ENCODE measurements at regions not wholly inside any gene's neighbourhood (a gene's known extent, or its start where the extent isn't known, plus 50 kb on each side); places are given as distances from the start of the nearest gene placed in this dataset.
"Not testable (repeated sequence)": the region's sequence is repeated elsewhere in the genome, so short reads cannot be mapped to it uniquely, and the experiment has no call there.

GRCh38 chr2:91462292-91462691 lies 2770.8 kb downstream of the RPIA start:
- H3K27ac Mint-ChIP-seq; H3K9me3 ChIP-seq (replicated peaks in 1 of 2; ENCODE audit: control insufficient read depth in 1 of 2, insufficient read depth in 1 of 2, low read length in 2 of 2); intact Hi-C loops (cut with micrococcal nuclease); H3K9ac ChIP-seq (ENCODE audit: insufficient read depth, low read length, poor library complexity, severe bottlenecking); H3K79me2 ChIP-seq (ENCODE audit: insufficient read depth, low read length); H3K4me3 ChIP-seq (replicated peaks in 1 of 3; ENCODE audit: low read depth in 2 of 3, low read length in 3 of 3); DNase-seq; H3K36me3 Mint-ChIP-seq; H4K20me1 ChIP-seq (ENCODE audit: insufficient read depth, low read length); H2AFZ ChIP-seq (ENCODE audit: insufficient read depth, low read depth, low read length, poor library complexity, severe bottlenecking); H3K4me3 Mint-ChIP-seq; H3K4me1 ChIP-seq (ENCODE audit: control insufficient read depth in 1 of 2, insufficient read depth in 2 of 2, low read length in 2 of 2); H3K9me3 Mint-ChIP-seq; H3K27me3 ChIP-seq (ENCODE audit: control insufficient read depth in 2 of 2, insufficient read depth in 2 of 2, low read length in 2 of 2); H3K36me3 ChIP-seq (replicated peaks in 1 of 2; ENCODE audit: control insufficient read depth in 1 of 2, insufficient read depth in 2 of 2, low read length in 2 of 2); H3K27ac ChIP-seq (ENCODE audit: low read depth in 1 of 2, low read length in 2 of 2); H3K4me1 Mint-ChIP-seq; H3K4me2 ChIP-seq (replicated peaks; ENCODE audit: extremely low read depth, low read length, poor library complexity, severe bottlenecking): not testable (repeated sequence)
- H3K27me3 Mint-ChIP-seq (ENCODE audit: low read depth in 3 of 3): peaks cover 12 to 21% (median 16%) of the 10 kb centered on the region in 3 donors
- WGBS (ENCODE audit: insufficient coverage): 85% methylated on average over 7 of the region's 9 CpGs

- H3K36me3 Mint-ChIP-seq; H3K27ac Mint-ChIP-seq; H3K4me1 Mint-ChIP-seq; H3K9me3 ChIP-seq (replicated peaks in 1 of 2; ENCODE audit: control insufficient read depth in 1 of 2, insufficient read depth in 1 of 2, low read length in 2 of 2); H3K4me2 ChIP-seq (replicated peaks; ENCODE audit: extremely low read depth, low read length, poor library complexity, severe bottlenecking); H2AFZ ChIP-seq (ENCODE audit: insufficient read depth, low read depth, low read length, poor library complexity, severe bottlenecking); H3K36me3 ChIP-seq (replicated peaks in 1 of 2; ENCODE audit: control insufficient read depth in 1 of 2, insufficient read depth in 2 of 2, low read length in 2 of 2); H3K9me3 Mint-ChIP-seq; H3K27me3 ChIP-seq (ENCODE audit: control insufficient read depth in 2 of 2, insufficient read depth in 2 of 2, low read length in 2 of 2); H3K27ac ChIP-seq (ENCODE audit: low read depth in 1 of 2, low read length in 2 of 2); H4K20me1 ChIP-seq (ENCODE audit: insufficient read depth, low read length); H3K4me3 ChIP-seq (replicated peaks in 1 of 3; ENCODE audit: low read depth in 2 of 3, low read length in 3 of 3); H3K9ac ChIP-seq (ENCODE audit: insufficient read depth, low read length, poor library complexity, severe bottlenecking); H3K79me2 ChIP-seq (ENCODE audit: insufficient read depth, low read length); H3K4me1 ChIP-seq (ENCODE audit: control insufficient read depth in 1 of 2, insufficient read depth in 2 of 2, low read length in 2 of 2); DNase-seq; intact Hi-C loops (cut with micrococcal nuclease): not testable (repeated sequence)
- no CpG with 5 or more reads among the region's 2 CpGs for WGBS (ENCODE audit: insufficient coverage)
- Mint-ChIP-seq H3K27me3 (ENCODE audit: low read depth in 3 of 3) (peaks cover 12 to 23% (median 17%) of the 10 kb centered on the region in 3 donors), H3K4me3 (peak overlapping the region in 1 of 2 donors; percentile 47)
Measured at GRCh38 chr2:91463007-91463406, 2771.5 kb downstream of the RPIA start.

- H3K36me3 Mint-ChIP-seq; DNase-seq; H3K4me2 ChIP-seq (replicated peaks; ENCODE audit: extremely low read depth, low read length, poor library complexity, severe bottlenecking); H3K9me3 ChIP-seq (replicated peaks in 1 of 2; ENCODE audit: control insufficient read depth in 1 of 2, insufficient read depth in 1 of 2, low read length in 2 of 2); H3K9me3 Mint-ChIP-seq; H3K4me1 ChIP-seq (ENCODE audit: control insufficient read depth in 1 of 2, insufficient read depth in 2 of 2, low read length in 2 of 2); H3K27ac Mint-ChIP-seq; H3K9ac ChIP-seq (ENCODE audit: insufficient read depth, low read length, poor library complexity, severe bottlenecking); H3K79me2 ChIP-seq (ENCODE audit: insufficient read depth, low read length); intact Hi-C loops (cut with micrococcal nuclease); H4K20me1 ChIP-seq (ENCODE audit: insufficient read depth, low read length); H3K4me1 Mint-ChIP-seq; H3K4me3 ChIP-seq (replicated peaks in 1 of 3; ENCODE audit: low read depth in 2 of 3, low read length in 3 of 3); H3K36me3 ChIP-seq (replicated peaks in 1 of 2; ENCODE audit: control insufficient read depth in 1 of 2, insufficient read depth in 2 of 2, low read length in 2 of 2); H2AFZ ChIP-seq (ENCODE audit: insufficient read depth, low read depth, low read length, poor library complexity, severe bottlenecking); H3K27ac ChIP-seq (ENCODE audit: low read depth in 1 of 2, low read length in 2 of 2); H3K27me3 ChIP-seq (ENCODE audit: control insufficient read depth in 2 of 2, insufficient read depth in 2 of 2, low read length in 2 of 2): not testable (repeated sequence)
- H3K4me3 Mint-ChIP-seq: peak overlapping the region in 1 of 2 donors; percentile 51
- H3K27me3 Mint-ChIP-seq (ENCODE audit: low read depth in 3 of 3): peaks cover 12 to 32% (median 20%) of the 10 kb centered on the region in 3 donors
- WGBS (ENCODE audit: insufficient coverage): 48% methylated on average over 1 of the region's 1 CpG
Measured at GRCh38 chr2:91466780-91467363, 2775.4 kb downstream of the RPIA start.

- H3K27ac ChIP-seq (ENCODE audit: low read depth in 1 of 2, low read length in 2 of 2); H3K9ac ChIP-seq (ENCODE audit: insufficient read depth, low read length, poor library complexity, severe bottlenecking); H3K36me3 Mint-ChIP-seq; intact Hi-C loops (cut with micrococcal nuclease); H3K27ac Mint-ChIP-seq; H3K36me3 ChIP-seq (replicated peaks in 1 of 2; ENCODE audit: control insufficient read depth in 1 of 2, insufficient read depth in 2 of 2, low read length in 2 of 2); H3K4me3 ChIP-seq (replicated peaks in 1 of 3; ENCODE audit: low read depth in 2 of 3, low read length in 3 of 3); H3K9me3 ChIP-seq (replicated peaks in 1 of 2; ENCODE audit: control insufficient read depth in 1 of 2, insufficient read depth in 1 of 2, low read length in 2 of 2); H3K4me1 Mint-ChIP-seq; H3K4me2 ChIP-seq (replicated peaks; ENCODE audit: extremely low read depth, low read length, poor library complexity, severe bottlenecking); DNase-seq; H3K79me2 ChIP-seq (ENCODE audit: insufficient read depth, low read length); H2AFZ ChIP-seq (ENCODE audit: insufficient read depth, low read depth, low read length, poor library complexity, severe bottlenecking); H4K20me1 ChIP-seq (ENCODE audit: insufficient read depth, low read length): not testable (repeated sequence)
- Mint-ChIP-seq H3K9me3 (peaks cover 0 to 19% (median 11%) of the 10 kb centered on the region in 7 donors), H3K27me3 (ENCODE audit: low read depth in 3 of 3) (peaks cover 32 to 53% (median 43%) of the 10 kb centered on the region in 3 donors), H3K4me3 (peak overlapping the region; percentile 76 to 77)
- no CpG with 5 or more reads among the region's 2 CpGs for WGBS (ENCODE audit: insufficient coverage)
- peaks cover 15 to 16% of the 10 kb centered on the region in 2 donors for H3K4me1 ChIP-seq (ENCODE audit: control insufficient read depth in 1 of 2, insufficient read depth in 2 of 2, low read length in 2 of 2)
- peaks cover 24 to 41% of the 10 kb centered on the region in 2 donors for H3K27me3 ChIP-seq (ENCODE audit: control insufficient read depth in 2 of 2, insufficient read depth in 2 of 2, low read length in 2 of 2)
Measured at GRCh38 chr2:91476244-91476935, 2784.9 kb downstream of the RPIA start.
